IMR-90 (cell line): ENCODE measurements at regions not wholly inside any gene's neighbourhood (a gene's known extent, or its start where the extent isn't known, plus 50 kb on each side); places are given as distances from the start of the nearest gene placed in this dataset.

Source experiments
- ATAC-seq: fragments of 200-7000 bp; cut with Tn5 transposase; 2 replicates; pipeline ENCODE4 v1.9.1; 2020; ENCODE audit warnings: low read depth, mild to moderate bottlenecking, moderate library complexity
- BruUV-seq: library from RNA; stranded (reverse); fragments of 400-500 nt; replicated peaks from 2 replicates; lab custom pipeline; 2021; lab: Mats Ljungman, UMichigan
- CTCF ChIA-PET: fragments of 300-600 bp; formaldehyde crosslinking; extraction: SDS; loops from one replicate; lab custom pipeline; 2021; ENCODE audit warnings: antibody characterized with exemption; lab: Yijun Ruan, JAX
- POLR2A ChIA-PET: fragments of 300-600 bp; sonication (Branson Sonifier 250); formaldehyde crosslinking; loops from one replicate; lab custom pipeline; 2022; ENCODE audit warnings: antibody characterized with exemption; ENCODE audit not compliant: unreplicated experiment; lab: Charles Lee
- DNase-seq: peaks from one replicate; pipeline ENCODE4 v3.0.0; 2013
- H2AFZ ChIP-seq: replicated peaks from 2 replicates; pipeline ENCODE3; 2013; ENCODE audit warnings: low read length, mild to moderate bottlenecking; ENCODE audit not compliant: poor library complexity
- H2AK5ac ChIP-seq: 2 replicates; pipeline ENCODE4 v1.6.1; 2013; ENCODE audit warnings: low read depth, low read length, inconsistent platforms
- H2AK9ac ChIP-seq: replicated peaks from 2 replicates; pipeline ENCODE3; 2013; ENCODE audit warnings: mild to moderate bottlenecking, low read depth, low read length, moderate library complexity; ENCODE audit not compliant: poor library complexity
- H2BK120ac ChIP-seq: 2 replicates; pipeline ENCODE4 v1.6.1; 2013; ENCODE audit warnings: low read depth, low read length, inconsistent platforms
- H2BK15ac ChIP-seq: 3 replicates; pipeline ENCODE4 v1.6.1; 2013; ENCODE audit warnings: low read depth, low read length, inconsistent platforms
- H2BK20ac ChIP-seq: 2 replicates; pipeline ENCODE4 v1.6.1; 2013; ENCODE audit warnings: low read depth, mild to moderate bottlenecking, inconsistent platforms, low read length, moderate library complexity
- H2BK5ac ChIP-seq: 2 replicates; pipeline ENCODE4 v1.6.1; 2013; ENCODE audit warnings: mild to moderate bottlenecking, low read depth, low read length, inconsistent platforms; ENCODE audit not compliant: poor library complexity, severe bottlenecking
- H3K14ac ChIP-seq: replicated peaks from 2 replicates; pipeline ENCODE4 v1.6.1; 2013; ENCODE audit warnings: low read depth, low read length, inconsistent platforms
- H3K18ac ChIP-seq: 2 replicates; pipeline ENCODE4 v1.6.1; 2013; ENCODE audit warnings: low read depth, low read length, control low read depth
- H3K23ac ChIP-seq: 2 replicates; pipeline ENCODE4 v1.6.1; 2013; ENCODE audit warnings: low read depth, low read length, inconsistent platforms
- H3K27ac ChIP-seq: 2 replicates; pipeline ENCODE4 v1.5.1; 2013; ENCODE audit warnings: mild to moderate bottlenecking, control low read depth, low read length; ENCODE audit not compliant: insufficient read depth
- H3K27me3 ChIP-seq: 2 replicates; pipeline ENCODE4 v1.6.1; 2013; ENCODE audit warnings: low read length; ENCODE audit not compliant: control insufficient read depth, insufficient read depth
- H3K36me3 ChIP-seq: 2 replicates; pipeline ENCODE4 v1.6.1; 2013; ENCODE audit warnings: low read length, mixed read lengths; ENCODE audit not compliant: control insufficient read depth, insufficient read depth
- H3K4ac ChIP-seq: 2 replicates; pipeline ENCODE4 v1.6.1; 2013; ENCODE audit warnings: low read depth, low read length, inconsistent platforms
- H3K4me1 ChIP-seq: 2 replicates; pipeline ENCODE4 v1.6.1; 2013; ENCODE audit warnings: low read length, mixed read lengths; ENCODE audit not compliant: control insufficient read depth, insufficient read depth
- H3K4me2 ChIP-seq: 2 replicates; pipeline ENCODE4 v1.6.1; 2013; ENCODE audit warnings: low read depth, mild to moderate bottlenecking, control low read depth, low read length, moderate library complexity
- H3K4me3 ChIP-seq: 2 replicates; pipeline ENCODE4 v1.5.1; 2013; ENCODE audit warnings: low read depth, mild to moderate bottlenecking, control low read depth, low read length, moderate library complexity; ENCODE audit not compliant: insufficient read depth
- H3K56ac ChIP-seq: 2 replicates; pipeline ENCODE4 v1.6.1; 2013; ENCODE audit warnings: low read length, inconsistent platforms; ENCODE audit not compliant: insufficient read depth; ENCODE audit errors: extremely low read depth
- H3K79me1 ChIP-seq, 2 experiments: 2 replicates each; pipeline ENCODE4 v1.6.1; 2013; ENCODE audit warnings: low read length in 2 of 2, inconsistent platforms in 1 of 2, low read depth in 1 of 2
- H3K9ac ChIP-seq: 2 replicates; pipeline ENCODE4 v1.6.1; 2013; ENCODE audit warnings: low read depth, low read length, control low read depth
- H3K9me1 ChIP-seq: 2 replicates; pipeline ENCODE4 v1.6.1; 2013; ENCODE audit warnings: low read length, inconsistent platforms; ENCODE audit not compliant: insufficient read depth
- H3K9me3 ChIP-seq: 2 replicates; pipeline ENCODE4 v1.6.1; 2013; ENCODE audit warnings: low read length; ENCODE audit not compliant: control insufficient read depth, insufficient read depth
- H4K20me1 ChIP-seq: 2 replicates; pipeline ENCODE4 v1.6.1; 2013; ENCODE audit warnings: low read length, inconsistent platforms; ENCODE audit not compliant: insufficient read depth
- H4K5ac ChIP-seq: 2 replicates; pipeline ENCODE4 v1.6.1; 2013; ENCODE audit warnings: mild to moderate bottlenecking, low read depth, low read length, control low read depth
- H4K8ac ChIP-seq, 2 experiments: 2 replicates each; pipeline ENCODE4 v1.6.1; 2013; ENCODE audit warnings: low read depth in 2 of 2, low read length in 2 of 2, control low read depth in 1 of 2, inconsistent platforms in 1 of 2
- H4K91ac ChIP-seq: 2 replicates; pipeline ENCODE4 v1.6.1; 2013; ENCODE audit warnings: low read depth, low read length, inconsistent platforms; ENCODE audit not compliant: insufficient read depth
- BHLHE40 ChIP-seq: fragments of 150-350 bp; IDR thresholded peaks from 2 replicates; pipeline ENCODE4 v1.6.1; 2016; ENCODE audit warnings: mild to moderate bottlenecking, low read depth, low read length
- CEBPB ChIP-seq: IDR thresholded peaks from 2 replicates; pipeline ENCODE4 v1.6.1; 2012; ENCODE audit warnings: low read depth, low read length, improper control_type of control experiment
- ELK1 ChIP-seq: fragments of 150-350 bp; IDR thresholded peaks from 2 replicates; pipeline ENCODE4 v1.6.1; 2016; ENCODE audit warnings: low read depth, mild to moderate bottlenecking, low read length, moderate library complexity, borderline replicate concordance
- FOS ChIP-seq: fragments of 150-350 bp; IDR thresholded peaks from 2 replicates; pipeline ENCODE4 v1.6.1; 2016; ENCODE audit warnings: low read depth, low read length
- MAFK ChIP-seq: IDR thresholded peaks from 2 replicates; pipeline ENCODE4 v1.6.1; 2012; ENCODE audit warnings: low read depth, low read length, improper control_type of control experiment
- MXI1 ChIP-seq: IDR thresholded peaks from 2 replicates; pipeline ENCODE4 v1.6.1; 2012; ENCODE audit warnings: low read depth, mild to moderate bottlenecking, low read length, moderate library complexity, borderline replicate concordance
- SMC3 ChIP-seq: fragments of 150-350 bp; IDR thresholded peaks from 2 replicates; pipeline ENCODE4 v1.6.1; 2016; ENCODE audit warnings: low read depth, mild to moderate bottlenecking, antibody characterized with exemption, low read length, moderate library complexity
- WGBS, 2 experiments: methylation state at CpG; one replicate each; pipeline versions ENCODE4 v1.1.5 to v1.1.7; 2013; ENCODE audit warnings: missing lambda C conversion rate in 2 of 2; ENCODE audit not compliant: insufficient read length in 1 of 2; ENCODE audit errors: extremely low coverage in 2 of 2; 5-methylcytosine and 5-hydroxymethylcytosine counted together
- dilution Hi-C: fragments of 300-500 bp; cut with HindIII; formaldehyde crosslinking; loops from one replicate; pipeline ENCODE4 v1.14.3; 2018; ENCODE audit warnings: low sequenced_read_pairs; ENCODE audit not compliant: unreplicated experiment
- in situ Hi-C: fragments of 300-500 bp; cut with MboI; formaldehyde crosslinking; loops from 3 replicates; pipeline ENCODE4 v1.14.3; 2019; ENCODE audit warnings: low sequenced_read_pairs, inconsistent platforms, mixed read lengths
- intact Hi-C: fragments of 100-400 bp; cut with micrococcal nuclease; formaldehyde crosslinking; loops from 2 replicates; pipeline ENCODE4 v1.10.0; 2022

DNA sequence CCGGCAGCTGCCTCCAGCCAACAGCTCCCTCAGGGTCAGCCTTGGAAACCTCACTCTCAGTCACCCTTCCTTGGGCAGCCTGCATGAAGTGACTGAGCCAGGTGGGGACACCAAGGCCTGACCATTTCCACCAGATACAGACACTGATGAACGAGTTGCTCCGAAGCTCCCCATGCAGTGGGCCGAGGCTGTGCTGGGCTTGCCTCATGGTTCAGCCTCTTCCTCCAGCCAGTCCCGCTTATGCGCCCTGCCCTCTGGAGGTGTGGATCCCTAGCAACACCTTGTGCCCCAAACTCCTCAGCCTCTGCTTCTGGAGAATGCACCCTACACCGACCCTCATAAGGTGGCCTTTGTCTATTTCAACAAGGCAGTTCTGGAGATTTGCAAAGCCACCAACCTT is 236.0 kb downstream of the RRAGC start:
- Histone ChIP-seq H3K14ac (no peak overlapping the region), H3K56ac (no peak overlapping the region), H3K27ac (no peak overlapping the region), H4K20me1 (no peaks in the 10 kb centered on the region), H2AK5ac (no peak overlapping the region), H4K5ac (no peak overlapping the region), H4K8ac (no peak overlapping the region), H3K9me3 (no peaks in the 10 kb centered on the region), H3K79me1 (no peaks in the 10 kb centered on the region), H2BK20ac (no peak overlapping the region), H3K23ac (no peak overlapping the region), H3K4me3 (no peak overlapping the region), H2AK9ac (no peak overlapping the region), H3K36me3 (no peaks in the 10 kb centered on the region), H2BK5ac (no peak overlapping the region), H4K91ac (no peak overlapping the region), H2BK120ac (no peak overlapping the region), H3K4me1 (no peaks in the 10 kb centered on the region), H2BK15ac (no peak overlapping the region), H3K9ac (no peak overlapping the region), H3K18ac (no peak overlapping the region), H3K4ac (no peak overlapping the region), H3K4me2 (no peak overlapping the region), H3K9me1 (no peaks in the 10 kb centered on the region), H3K27me3 (no peaks in the 10 kb centered on the region; the same call in 1 of the 2 replicates), H2AFZ (no peak overlapping the region)
- in situ Hi-C loops = no loop called here
- intact Hi-C loops = no loop called here
- WGBS, 2 experiments = 31% methylated on average over 3 of the region's 7 CpGs; no CpG with 5 or more reads in 1 of the 2 experiments
- no peak for TF ChIP-seq ELK1
- no peak for TF ChIP-seq SMC3
- TF ChIP-seq BHLHE40 = no peak
- no peak for TF ChIP-seq MXI1
- TF ChIP-seq MAFK = no peak
- no peak for TF ChIP-seq CEBPB
- no peak for TF ChIP-seq FOS
- dilution Hi-C loops = no loop called here
- ChIA-PET POLR2A (no interaction called here), CTCF (no interaction called here)
- ATAC-seq (no peak), DNase-seq (no peak)
- BruUV-seq = no TSS peak
